ENCODE measurements at regions not wholly inside any gene's neighbourhood (a gene's known extent, or its start where the extent isn't known, plus 50 kb on each side); places are given as distances from the start of the nearest gene placed in this dataset.

DNA sequence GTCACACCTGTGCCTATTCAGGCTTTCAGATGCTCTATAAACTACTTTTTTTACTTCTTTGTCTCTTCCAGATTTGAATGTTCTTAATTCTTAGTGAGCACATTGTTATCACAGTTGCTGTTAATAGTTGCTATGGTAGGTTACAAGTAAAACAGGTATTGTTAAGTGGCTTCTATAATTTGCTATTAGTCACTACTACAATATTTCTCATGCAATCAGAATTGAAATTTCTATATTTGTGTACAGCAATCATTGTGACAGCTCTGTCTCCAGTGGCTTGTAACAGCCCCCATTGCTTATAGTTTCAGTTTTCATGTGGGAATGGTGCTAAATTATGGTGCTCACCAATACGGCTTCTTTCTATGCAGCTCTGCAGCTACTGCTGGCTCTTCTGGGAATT, 318.4 kb upstream of the GOLIM4 start:
- no peak for TF ChIP-seq MXI1 (conservative IDR thresholded peaks at IDR 0.05; ENCODE audit: poor library complexity, severe bottlenecking)
- TF ChIP-seq EP300 (conservative IDR thresholded peaks at IDR 0.05; ENCODE audit: poor library complexity, severe bottlenecking) = no peak
- TF ChIP-seq POLR2AphosphoS5 (IDR thresholded peaks at IDR 0.05) = no peak
- no peak for TF ChIP-seq RAD21 (conservative IDR thresholded peaks at IDR 0.05)
- TF ChIP-seq REST (IDR thresholded peaks at IDR 0.05; ENCODE audit: borderline replicate concordance) = no peak
- no peak for TF ChIP-seq TAF1 (IDR thresholded peaks at IDR 0.05; ENCODE audit: low read depth)
- no peak for TF ChIP-seq SMC3 (conservative IDR thresholded peaks at IDR 0.05; ENCODE audit: poor library complexity)
- TF ChIP-seq, protein P1, sequence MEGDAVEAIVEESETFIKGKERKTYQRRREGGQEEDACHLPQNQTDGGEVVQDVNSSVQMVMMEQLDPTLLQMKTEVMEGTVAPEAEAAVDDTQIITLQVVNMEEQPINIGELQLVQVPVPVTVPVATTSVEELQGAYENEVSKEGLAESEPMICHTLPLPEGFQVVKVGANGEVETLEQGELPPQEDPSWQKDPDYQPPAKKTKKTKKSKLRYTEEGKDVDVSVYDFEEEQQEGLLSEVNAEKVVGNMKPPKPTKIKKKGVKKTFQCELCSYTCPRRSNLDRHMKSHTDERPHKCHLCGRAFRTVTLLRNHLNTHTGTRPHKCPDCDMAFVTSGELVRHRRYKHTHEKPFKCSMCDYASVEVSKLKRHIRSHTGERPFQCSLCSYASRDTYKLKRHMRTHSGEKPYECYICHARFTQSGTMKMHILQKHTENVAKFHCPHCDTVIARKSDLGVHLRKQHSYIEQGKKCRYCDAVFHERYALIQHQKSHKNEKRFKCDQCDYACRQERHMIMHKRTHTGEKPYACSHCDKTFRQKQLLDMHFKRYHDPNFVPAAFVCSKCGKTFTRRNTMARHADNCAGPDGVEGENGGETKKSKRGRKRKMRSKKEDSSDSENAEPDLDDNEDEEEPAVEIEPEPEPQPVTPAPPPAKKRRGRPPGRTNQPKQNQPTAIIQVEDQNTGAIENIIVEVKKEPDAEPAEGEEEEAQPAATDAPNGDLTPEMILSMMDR (IDR thresholded peaks at IDR 0.05; ENCODE audit: poor library complexity, severe bottlenecking) = no peak

GRCh38 chr3:168407381-168407780, 311.7 kb upstream of the GOLIM4 start:
- Histone ChIP-seq H3K9me2 (ENCODE audit: insufficient read depth, low read length) (no peaks in the 10 kb centered on the region), H3K9ac (ENCODE audit: low read length) (no peak overlapping the region), H3K36me3 (ENCODE audit: insufficient read depth, low read length) (no peaks in the 10 kb centered on the region), H3K4me2 (ENCODE audit: low read length) (no peak overlapping the region), H3K9me3 (ENCODE audit: low read length) (no peaks in the 10 kb centered on the region), H3K4me3 (ENCODE audit: low read length) (no peak overlapping the region), H3K27me3 (ENCODE audit: insufficient read depth, low read depth, low read length) (no peaks in the 10 kb centered on the region), H2AFZ (ENCODE audit: low read depth, low read length) (no peak overlapping the region), H3K79me2 (replicated peaks; ENCODE audit: insufficient read depth, low read length) (no peaks in the 10 kb centered on the region), H3F3A (ENCODE audit: insufficient read depth, low read length, poor library complexity, severe bottlenecking) (no peaks in the 10 kb centered on the region), H4K20me1 (ENCODE audit: insufficient read depth) (no peaks in the 10 kb centered on the region), H3K27ac (ENCODE audit: low read length) (no peak overlapping the region)
- TF ChIP-seq RAD21 (conservative IDR thresholded peaks at IDR 0.05) (no peak), TAF1 (IDR thresholded peaks at IDR 0.05; ENCODE audit: low read depth) (no peak), EP300 (conservative IDR thresholded peaks at IDR 0.05; ENCODE audit: poor library complexity, severe bottlenecking) (no peak), SMC3 (conservative IDR thresholded peaks at IDR 0.05; ENCODE audit: poor library complexity) (no peak)

More for the DNA sequence above, 318.4 kb upstream of the GOLIM4 start:
- no peaks in the 10 kb centered on the region for H3F3A ChIP-seq (ENCODE audit: insufficient read depth, low read length, poor library complexity, severe bottlenecking)
- no peak overlapping the region for H3K9ac ChIP-seq (ENCODE audit: low read length)
- H3K27me3 ChIP-seq (ENCODE audit: insufficient read depth, low read depth, low read length) = no peaks in the 10 kb centered on the region
- no peaks in the 10 kb centered on the region for H3K36me3 ChIP-seq (ENCODE audit: insufficient read depth, low read length)
- no peak overlapping the region for H3K27ac ChIP-seq (ENCODE audit: low read length)
- H3K4me2 ChIP-seq (ENCODE audit: low read length) = no peak overlapping the region
- H3K9me2 ChIP-seq (ENCODE audit: insufficient read depth, low read length) = no peaks in the 10 kb centered on the region
- H3K4me3 ChIP-seq (ENCODE audit: low read length) = no peak overlapping the region
- no peaks in the 10 kb centered on the region for H3K79me2 ChIP-seq (replicated peaks; ENCODE audit: insufficient read depth, low read length)
- H3K9me3 ChIP-seq (ENCODE audit: low read length) = no peaks in the 10 kb centered on the region
- no peaks in the 10 kb centered on the region for H4K20me1 ChIP-seq (ENCODE audit: insufficient read depth)
- H2AFZ ChIP-seq (ENCODE audit: low read depth, low read length) = no peak overlapping the region

DNA sequence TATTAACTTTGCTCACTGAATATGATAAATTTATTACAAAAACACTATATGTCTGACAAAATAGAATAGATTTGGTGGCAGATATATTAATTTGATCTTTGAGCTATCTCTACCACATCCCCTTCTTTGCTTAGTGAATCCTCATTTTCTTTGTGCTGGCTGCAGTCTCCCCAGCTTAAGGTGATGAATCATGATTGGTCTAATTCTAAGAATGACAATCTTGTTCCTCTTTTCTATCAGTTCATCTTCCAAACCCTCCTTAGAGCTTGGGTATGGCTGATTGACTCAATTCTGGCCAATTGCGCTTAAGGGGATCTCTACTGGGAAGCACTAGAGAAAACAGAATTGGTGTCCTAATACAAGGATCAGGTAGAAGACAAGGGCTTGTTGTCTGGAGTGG, 309.6 kb upstream of the GOLIM4 start:
- Histone ChIP-seq H3K4me2 (ENCODE audit: low read length) (no peak overlapping the region), H3K9me3 (ENCODE audit: low read length) (no peaks in the 10 kb centered on the region), H3K79me2 (replicated peaks; ENCODE audit: insufficient read depth, low read length) (no peaks in the 10 kb centered on the region), H2AFZ (ENCODE audit: low read depth, low read length) (no peak overlapping the region), H3K27me3 (ENCODE audit: insufficient read depth, low read depth, low read length) (no peaks in the 10 kb centered on the region), H3K36me3 (ENCODE audit: insufficient read depth, low read length) (no peaks in the 10 kb centered on the region), H4K20me1 (ENCODE audit: insufficient read depth) (no peaks in the 10 kb centered on the region), H3K9me2 (ENCODE audit: insufficient read depth, low read length) (no peaks in the 10 kb centered on the region), H3F3A (ENCODE audit: insufficient read depth, low read length, poor library complexity, severe bottlenecking) (no peaks in the 10 kb centered on the region), H3K4me3 (ENCODE audit: low read length) (no peak overlapping the region), H3K9ac (ENCODE audit: low read length) (no peak overlapping the region), H3K27ac (ENCODE audit: low read length) (no peak overlapping the region)
- TF ChIP-seq EZH2 (IDR thresholded peaks at IDR 0.05; ENCODE audit: borderline replicate concordance, insufficient read depth, low read length, poor library complexity, severe bottlenecking) = no peak
- TF ChIP-seq, protein P1 (IDR thresholded peaks at IDR 0.05; ENCODE audit: poor library complexity, severe bottlenecking) = no peak
- TF ChIP-seq REST (IDR thresholded peaks at IDR 0.05; ENCODE audit: borderline replicate concordance) = no peak
- no peak for TF ChIP-seq MXI1 (conservative IDR thresholded peaks at IDR 0.05; ENCODE audit: poor library complexity, severe bottlenecking)
- no peak for TF ChIP-seq RAD21 (conservative IDR thresholded peaks at IDR 0.05)
